Keratinocyte (primary cell): ENCODE measurements at regions not wholly inside any gene's neighbourhood (a gene's known extent, or its start where the extent isn't known, plus 50 kb on each side); places are given as distances from the start of the nearest gene placed in this dataset.

ENCODE experiments used
- DNase-seq: peaks from one replicate; pipeline ENCODE4 v3.0.0-alpha.2; 2011; ENCODE audit warnings: low read depth, missing footprints, low spot score
- FAIRE-seq: peaks from 2 replicates; lab custom pipeline; 2011; peaks lifted over from hg19 to GRCh38; lab: Jason Lieb, UNC
- H2AFZ ChIP-seq: 2 replicates; pipeline ENCODE4 v1.6.0; 2012; ENCODE audit warnings: low read length, control low read depth, inconsistent platforms; ENCODE audit not compliant: control insufficient read depth
- H3K27ac ChIP-seq: 2 replicates; pipeline ENCODE4 v1.5.1; 2011; ENCODE audit warnings: low read length; ENCODE audit not compliant: control insufficient read depth, insufficient read depth
- H3K27me3 ChIP-seq: 3 replicates; pipeline ENCODE4 v1.6.0; 2011; ENCODE audit warnings: low read length; ENCODE audit not compliant: control insufficient read depth, insufficient read depth; ENCODE audit errors: extremely low read depth
- H3K36me3 ChIP-seq, 2 experiments: 2 replicates in 1 of 2; 3 replicates in 1 of 2; pipeline ENCODE4 v1.5.1; 2011; ENCODE audit warnings: low read length in 2 of 2, mild to moderate bottlenecking in 1 of 2; ENCODE audit not compliant: control insufficient read depth in 2 of 2, insufficient read depth in 2 of 2; ENCODE audit errors: extremely low read depth in 1 of 2
- H3K4me1 ChIP-seq: 3 replicates; pipeline ENCODE4 v1.5.1; 2011; ENCODE audit warnings: low read length; ENCODE audit not compliant: control insufficient read depth, insufficient read depth; ENCODE audit errors: extremely low read depth
- H3K4me2 ChIP-seq: 3 replicates; pipeline ENCODE4 v1.6.0; 2011; ENCODE audit warnings: low read depth, low read length; ENCODE audit not compliant: control insufficient read depth, insufficient read depth; ENCODE audit errors: extremely low read depth
- H3K4me3 ChIP-seq, 3 experiments: fragments of 200-600 bp in 1 of 3; sonication (generic) in 1 of 3; 2 replicates in 2 of 3; 3 replicates in 1 of 3; pipeline ENCODE4 v1.5.1; 2011 to 2016; ENCODE audit warnings: low read length in 3 of 3, mild to moderate bottlenecking in 3 of 3, control low read depth in 2 of 3, inconsistent platforms in 1 of 3, low read depth in 1 of 3, mixed read lengths in 1 of 3, mixed run types in 1 of 3, moderate library complexity in 1 of 3; ENCODE audit not compliant: control insufficient read depth in 2 of 3, insufficient read depth in 2 of 3; ENCODE audit errors: extremely low read depth in 1 of 3
- H3K79me2 ChIP-seq: 2 replicates; pipeline ENCODE4 v1.6.0; 2012; ENCODE audit warnings: low read length; ENCODE audit not compliant: control insufficient read depth, insufficient read depth
- H3K9ac ChIP-seq: 3 replicates; pipeline ENCODE4 v1.6.0; 2011; ENCODE audit warnings: low read length; ENCODE audit not compliant: control insufficient read depth, insufficient read depth; ENCODE audit errors: extremely low read depth
- H3K9me1 ChIP-seq: 3 replicates; pipeline ENCODE4 v1.6.0; 2011; ENCODE audit warnings: low read length; ENCODE audit not compliant: control insufficient read depth, insufficient read depth; ENCODE audit errors: extremely low read depth
- H3K9me3 ChIP-seq: 2 replicates; pipeline ENCODE4 v1.5.1; 2012; ENCODE audit warnings: low read depth, low read length; ENCODE audit not compliant: control insufficient read depth
- H4K20me1 ChIP-seq: 3 replicates; pipeline ENCODE4 v1.6.0; 2011; ENCODE audit warnings: low read length; ENCODE audit not compliant: control insufficient read depth, insufficient read depth; ENCODE audit errors: extremely low read depth
- CTCF ChIP-seq, 3 experiments: IDR thresholded peaks in 1 of 3; conservative IDR thresholded peaks in 1 of 3; optimal IDR thresholded peaks in 1 of 3; 2 replicates in 2 of 3; 3 replicates in 1 of 3; pipeline versions ENCODE3 to v1.5.1; 2011; ENCODE audit warnings: low read length in 3 of 3, mild to moderate bottlenecking in 3 of 3, moderate library complexity in 2 of 3, control low read depth in 1 of 3, inconsistent platforms in 1 of 3; ENCODE audit not compliant: insufficient read depth in 2 of 3; ENCODE audit errors: extremely low read depth in 1 of 3
- EZH2 ChIP-seq: IDR thresholded peaks from one replicate; pipeline ENCODE4 v1.6.1; 2012; ENCODE audit warnings: inconsistent platforms, mild to moderate bottlenecking, low read length, moderate library complexity
- dilution Hi-C: fragments of 300-500 bp; cut with MboI; formaldehyde crosslinking; loops from one replicate; pipeline ENCODE4 v1.7.0; 2020; ENCODE audit warnings: low sequenced_read_pairs; ENCODE audit not compliant: extremely low pct_ligation_motif_present

- TF ChIP-seq CTCF (optimal IDR thresholded peaks at IDR 0.05 in 1 of 3, IDR thresholded peaks at IDR 0.05 in 1 of 3, conservative IDR thresholded peaks at IDR 0.05 in 1 of 3; ENCODE audit: extremely low read depth in 1 of 3, insufficient read depth in 2 of 3, low read length in 3 of 3): no peak
- TF ChIP-seq EZH2: no peak
- Histone ChIP-seq H3K27me3 (no peaks in the 10 kb centered on the region), H3K27ac (no peak overlapping the region), H3K9me3 (no peaks in the 10 kb centered on the region), H3K4me3 (no peak overlapping the region), H3K79me2 (no peaks in the 10 kb centered on the region), H3K4me2 (no peak overlapping the region), H3K4me1 (no peaks in the 10 kb centered on the region), H3K9ac (no peak overlapping the region), H4K20me1 (no peaks in the 10 kb centered on the region), H2AFZ (no peak overlapping the region), H3K9me1 (no peaks in the 10 kb centered on the region), H3K36me3 (no peaks in the 10 kb centered on the region)
- DNase-seq (no peak), FAIRE-seq (no peak)
- dilution Hi-C loops: no loop called here
These were observed 463.7 kb upstream of the DSEL start for GRCh38 chr18:67980241-67980640.

- no peaks in the 10 kb centered on the region for H3K79me2 ChIP-seq
- H3K4me1 ChIP-seq: no peaks in the 10 kb centered on the region
- dilution Hi-C loops: no loop called here
- no peak overlapping the region for H3K9ac ChIP-seq
- FAIRE-seq (no peak), DNase-seq (no peak)
- no peak overlapping the region for H3K4me3 ChIP-seq
- no peaks in the 10 kb centered on the region for H3K9me3 ChIP-seq
- no peaks in the 10 kb centered on the region for H3K9me1 ChIP-seq
- H4K20me1 ChIP-seq: no peaks in the 10 kb centered on the region
- H2AFZ ChIP-seq: no peak overlapping the region
- H3K36me3 ChIP-seq: no peaks in the 10 kb centered on the region
- no peak overlapping the region for H3K27ac ChIP-seq
- TF ChIP-seq EZH2 (no peak), CTCF (optimal IDR thresholded peaks at IDR 0.05 in 1 of 3, IDR thresholded peaks at IDR 0.05 in 1 of 3, conservative IDR thresholded peaks at IDR 0.05 in 1 of 3; ENCODE audit: extremely low read depth in 1 of 3, insufficient read depth in 2 of 3, low read length in 3 of 3) (no peak)
- H3K27me3 ChIP-seq: no peaks in the 10 kb centered on the region
- no peak overlapping the region for H3K4me2 ChIP-seq
These were observed 460.6 kb upstream of the DSEL start for GRCh38 chr18:67977067-67977616.
